ENCODE measurements at regions not wholly inside any gene's neighbourhood (a gene's known extent, or its start where the extent isn't known, plus 50 kb on each side); places are given as distances from the start of the nearest gene placed in this dataset.

DNA sequence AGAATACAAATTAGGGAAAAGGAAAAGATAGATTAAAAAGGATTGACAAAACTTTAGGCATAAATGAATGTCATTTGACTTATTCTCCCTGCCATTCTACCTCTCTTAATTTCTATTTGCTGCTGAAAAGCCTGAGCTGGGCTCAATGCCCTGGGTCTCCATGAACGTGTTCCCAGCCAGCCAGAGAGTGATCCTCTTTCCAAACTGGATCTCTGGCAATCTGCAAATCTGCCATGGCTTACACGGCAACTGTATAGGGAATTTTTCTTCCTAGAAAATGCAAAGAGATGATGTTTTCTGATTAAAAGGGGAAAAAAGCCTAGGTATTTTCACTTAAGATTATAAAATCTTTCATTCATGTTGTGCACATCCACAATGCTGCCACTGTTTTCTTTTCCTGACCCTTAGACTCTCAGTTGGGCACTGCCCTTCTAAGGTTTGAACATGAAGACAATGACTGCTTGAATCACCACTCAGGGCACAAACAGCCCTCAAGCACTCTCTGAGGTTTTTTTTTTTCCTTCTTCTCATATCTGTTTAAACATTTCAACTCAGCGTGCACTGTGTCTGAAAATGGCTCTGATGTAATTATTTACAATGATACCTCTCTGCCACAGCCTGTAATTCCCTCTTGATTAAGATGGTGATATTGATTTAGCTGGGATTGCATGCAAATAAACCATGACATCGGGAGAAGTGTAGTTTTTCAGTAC lies 60.3 kb downstream of the DACT1 start:
- no peak for DNase-seq

GRCh38 chr14:58699681-58700205 lies 62.0 kb downstream of the DACT1 start:
- no peak for DNase-seq

GRCh38 chr14:58701156-58701555 lies 63.4 kb downstream of the DACT1 start:
- DNase-seq: no peak

- no peak for DNase-seq
Measured at GRCh38 chr14:58701604-58702003, 63.8 kb downstream of the DACT1 start.

- DNase-seq: no peak
Measured at GRCh38 chr14:58702441-58703160, 64.8 kb downstream of the DACT1 start.

- no peak for DNase-seq
Measured at GRCh38 chr14:58703161-58703506, 65.4 kb downstream of the DACT1 start.

DNA sequence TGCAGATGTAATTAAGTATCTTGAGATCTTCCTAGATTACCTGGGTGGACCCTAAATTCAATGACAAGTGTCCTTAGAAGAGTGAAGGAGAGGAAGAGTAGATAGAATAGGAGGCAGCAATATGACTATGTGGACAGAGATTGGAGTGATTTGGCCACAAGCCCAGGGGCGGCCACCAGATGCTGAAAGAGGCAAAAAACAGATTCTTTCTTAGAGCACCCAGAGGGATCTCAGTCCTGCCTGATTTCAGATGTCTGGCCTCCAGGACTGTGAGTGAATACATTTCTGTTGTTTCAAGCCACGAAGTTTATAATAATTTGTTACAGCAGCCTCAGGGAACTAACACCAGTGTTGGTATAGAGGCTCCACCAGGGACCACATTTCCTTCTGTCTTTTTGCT lies 67.3 kb downstream of the DACT1 start:
- DNase-seq: no peak

- DNase-seq: no peak
Measured at GRCh38 chr14:58707949-58708348, 70.2 kb downstream of the DACT1 start.

GRCh38 chr14:58709949-58710348 lies 72.2 kb downstream of the DACT1 start:
- DNase-seq: no peak

GRCh38 chr14:58711382-58711781 lies 73.6 kb downstream of the DACT1 start:
- DNase-seq: no peak

DNA sequence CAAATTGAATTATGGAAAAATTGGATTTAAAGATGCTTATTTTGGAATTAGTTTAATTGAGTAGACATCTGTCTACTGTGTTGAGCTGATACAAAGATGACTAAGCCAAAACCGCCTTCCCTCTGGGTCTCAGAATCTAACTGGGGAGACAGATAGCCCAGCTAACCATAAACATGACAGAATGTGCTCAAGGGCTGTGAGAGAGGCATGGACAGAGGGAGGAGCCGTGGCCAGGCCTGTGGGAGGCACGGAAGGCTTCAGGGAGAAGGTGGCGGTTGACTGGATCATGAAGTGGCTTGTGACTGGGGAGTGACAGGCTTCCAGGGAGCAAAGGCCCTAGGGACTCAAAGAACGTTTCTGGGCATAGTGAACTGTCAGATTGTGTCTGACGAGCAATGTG lies 74.6 kb downstream of the DACT1 start:
- no peak for DNase-seq

- DNase-seq: no peak
Measured at GRCh38 chr14:58713677-58714076, 75.9 kb downstream of the DACT1 start.

DNA sequence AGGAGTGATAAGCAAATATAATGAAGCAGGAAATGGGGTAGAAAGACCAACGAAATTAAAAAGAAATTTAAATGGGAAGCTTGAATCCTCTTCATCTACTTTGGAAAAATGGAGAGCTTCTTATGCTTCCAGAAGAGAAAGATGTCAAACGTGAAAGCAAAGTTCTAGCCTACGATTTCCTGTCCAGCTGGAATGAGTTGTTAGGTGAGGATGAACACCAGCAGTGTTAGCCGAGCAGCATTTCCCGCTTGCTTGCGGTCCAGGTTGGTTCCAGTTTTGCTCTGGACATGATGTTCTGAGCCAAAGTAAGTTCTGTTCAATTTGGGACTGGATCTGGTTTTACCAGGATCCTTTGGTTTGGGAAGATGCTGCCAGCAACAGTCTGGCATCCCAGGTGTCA lies 78.9 kb downstream of the DACT1 start:
- DNase-seq: no peak

DNA sequence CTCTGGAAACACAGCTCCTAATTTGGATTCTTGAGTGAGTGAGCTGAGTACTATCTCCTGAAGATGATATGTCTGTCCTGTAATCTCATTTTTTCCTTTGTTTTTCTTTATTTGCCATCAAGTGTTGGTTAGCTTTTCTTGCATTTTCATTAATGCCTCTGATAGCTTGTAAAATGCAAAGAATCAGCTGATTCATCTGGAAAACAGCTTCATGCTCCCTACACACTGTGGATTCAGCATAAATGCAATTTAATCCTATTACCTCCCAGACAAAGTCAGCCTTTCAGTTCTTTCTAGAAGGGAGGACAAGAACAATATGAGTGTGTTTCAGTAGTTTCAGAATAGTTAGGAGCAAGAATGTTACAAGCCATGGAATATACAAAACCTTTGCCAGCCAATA lies 79.4 kb downstream of the DACT1 start:
- DNase-seq: no peak

GRCh38 chr14:58717813-58718212 lies 80.1 kb downstream of the DACT1 start:
- no peak for DNase-seq

DNA sequence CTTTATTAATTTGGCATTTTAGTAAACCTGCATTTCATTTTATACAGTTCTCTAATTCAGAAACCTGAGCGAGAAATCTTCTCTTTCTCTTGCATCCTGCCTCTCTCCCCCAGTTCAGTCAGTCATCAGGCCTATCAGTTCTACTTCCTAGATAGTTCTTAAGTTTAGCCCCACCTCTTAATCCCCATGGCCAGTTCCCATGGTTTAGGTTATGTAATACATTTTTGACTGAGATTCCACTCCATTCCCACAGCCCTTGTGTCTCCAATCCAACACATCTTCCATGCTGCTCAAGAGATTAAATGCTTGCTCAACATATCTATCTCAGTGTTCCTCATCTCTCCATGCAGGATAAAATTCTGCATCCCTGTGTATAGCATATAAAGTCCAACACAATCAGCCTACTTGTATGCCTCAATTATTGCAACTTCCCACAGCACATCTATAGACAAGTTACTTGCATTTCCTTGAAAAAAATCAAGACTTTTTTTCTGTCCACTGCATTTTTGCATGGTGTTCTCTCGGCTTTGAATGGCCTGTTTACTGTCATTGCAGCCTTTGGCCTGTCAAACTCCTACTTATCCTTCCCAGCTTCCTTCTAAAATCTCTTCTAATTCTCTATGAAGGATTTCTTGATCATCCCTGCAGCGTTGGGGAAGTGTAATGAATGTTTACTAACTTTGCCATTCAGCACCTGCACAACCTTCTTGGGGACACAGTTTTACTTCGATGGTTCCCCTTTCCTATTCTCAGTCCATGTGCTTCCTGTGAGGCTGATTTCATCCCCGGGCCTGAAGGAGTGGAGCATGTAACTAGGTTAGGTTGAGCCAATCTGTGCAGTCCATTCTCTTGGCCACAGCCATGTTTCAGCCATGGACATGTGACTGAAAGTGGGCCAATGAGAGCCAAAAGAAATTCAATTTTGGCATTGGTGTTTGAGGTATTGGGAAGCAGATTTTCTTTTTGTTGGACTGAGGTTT lies 80.8 kb downstream of the DACT1 start:
- no peak for DNase-seq

GRCh38 chr14:58721723-58722122 lies 84.0 kb downstream of the DACT1 start:
- DNase-seq: no peak

DNA sequence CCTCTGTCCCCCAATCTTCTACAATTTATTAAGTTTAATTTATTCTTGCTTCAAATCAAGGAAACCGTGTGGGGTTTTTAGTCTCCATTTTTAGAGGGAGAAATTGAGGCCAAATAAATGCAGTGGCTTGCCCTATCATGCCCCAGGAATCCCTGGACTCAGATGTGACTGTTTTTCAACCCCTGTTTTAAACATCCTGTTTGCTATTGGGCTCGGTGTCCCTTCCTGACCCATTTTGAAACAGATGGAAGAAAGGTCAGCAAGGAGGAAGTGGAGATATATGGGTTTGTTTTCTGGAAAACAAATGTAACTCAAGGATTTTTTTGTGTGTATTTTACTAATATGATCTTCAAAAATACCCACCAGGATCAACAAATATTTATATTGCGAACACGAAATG lies 84.7 kb downstream of the DACT1 start:
- DNase-seq: no peak

- no peak for DNase-seq
Measured at GRCh38 chr14:58724206-58724605, 86.4 kb downstream of the DACT1 start.

GRCh38 chr14:58724702-58725101 lies 86.9 kb downstream of the DACT1 start:
- DNase-seq: no peak

DNA sequence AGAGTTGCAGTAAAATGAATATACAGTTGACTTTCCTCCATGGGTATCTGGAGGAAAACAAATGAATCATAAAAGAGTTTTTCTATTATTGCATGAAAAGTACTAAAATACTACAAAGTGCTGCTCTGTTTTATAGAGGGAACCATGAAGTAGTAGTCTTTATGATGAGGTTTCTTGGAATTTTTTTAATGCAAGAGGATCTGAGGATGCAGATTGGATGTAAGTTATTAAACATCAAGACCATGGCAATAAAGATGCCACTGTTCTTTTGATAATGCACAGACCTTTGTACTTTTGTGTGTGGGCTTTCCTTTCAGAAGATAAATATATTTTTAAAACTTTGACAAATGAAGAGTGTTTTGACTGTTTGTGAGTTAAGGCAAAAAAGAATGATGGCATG lies 87.5 kb downstream of the DACT1 start:
- no peak for DNase-seq

DNA sequence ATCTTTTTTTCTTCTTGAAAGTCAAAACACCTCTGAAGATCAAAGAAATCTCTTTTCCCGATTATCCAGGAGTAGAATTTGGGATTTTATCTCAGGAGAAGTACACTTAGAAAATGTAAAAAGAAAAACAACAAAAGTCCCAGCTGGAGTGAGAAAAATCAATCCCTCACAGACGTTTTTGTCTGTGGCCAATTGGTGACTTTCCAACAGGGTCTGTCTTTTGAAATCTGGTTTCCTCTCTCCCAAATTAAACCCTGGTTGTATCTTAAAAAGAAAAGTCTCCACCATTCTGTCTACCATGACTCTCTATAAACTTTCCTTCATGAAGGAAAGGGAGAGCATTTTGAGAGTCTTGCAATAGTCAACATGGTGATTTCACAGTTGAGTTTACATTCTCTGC lies 88.1 kb downstream of the DACT1 start:
- DNase-seq: no peak

DNA sequence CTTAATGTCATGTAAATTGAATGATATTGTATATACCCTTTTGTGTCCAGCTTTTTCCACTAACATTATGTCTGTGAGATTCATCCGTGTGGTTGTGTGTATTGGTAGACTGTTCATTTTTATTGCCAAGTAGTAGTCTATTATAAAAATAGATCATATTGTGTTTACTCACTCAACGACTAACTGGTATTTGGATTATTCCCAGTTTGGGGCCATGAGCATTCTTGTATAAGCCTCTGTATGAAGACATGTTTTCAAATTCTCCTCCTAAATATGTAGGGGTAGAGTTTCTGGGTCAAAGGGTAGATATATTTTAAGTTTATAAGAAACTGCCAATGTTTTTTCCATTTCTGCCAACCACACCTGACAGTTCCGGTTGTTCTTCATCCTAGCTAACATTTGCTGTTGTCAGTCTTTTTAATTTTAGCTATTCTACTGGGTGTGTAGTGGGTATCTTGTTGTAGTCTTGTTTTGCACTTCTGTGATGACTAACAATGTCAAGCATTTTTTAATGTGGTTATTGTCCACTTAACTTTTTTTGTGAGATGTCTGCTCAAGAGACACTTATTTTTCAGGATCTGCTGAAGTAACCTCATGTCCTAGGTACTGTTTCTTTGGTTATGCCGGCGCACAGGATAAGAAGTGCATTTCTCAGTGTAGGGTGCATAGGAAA lies 93.2 kb downstream of the DACT1 start:
- no peak for DNase-seq

Data from SHP77 (cell line).